ENCODE measurements at regions not wholly inside any gene's neighbourhood (a gene's known extent, or its start where the extent isn't known, plus 50 kb on each side); places are given as distances from the start of the nearest gene placed in this dataset.

GRCh38 chr17:34755981-34756636 lies 176.7 kb downstream of the TMEM132E start:
- H3K4me3 ChIP-seq (ENCODE audit: low read depth in 1 of 3, low read length in 3 of 3) = no peak overlapping the region
- H3K4me1 ChIP-seq (ENCODE audit: control insufficient read depth in 4 of 4, insufficient read depth in 4 of 4, low read length in 3 of 4) = no peaks in the 10 kb centered on the region
- no peak overlapping the region for H3K9ac ChIP-seq (ENCODE audit: low read depth in 1 of 2, low read length in 2 of 2)
- TF ChIP-seq FOXA1 (IDR thresholded peaks at IDR 0.05) (no peak), TAF1 (conservative IDR thresholded peaks at IDR 0.05) (no peak), SP1 (IDR thresholded peaks at IDR 0.05) (no peak), HNF4A (conservative IDR thresholded peaks at IDR 0.05) (no peak), RAD21 (IDR thresholded peaks at IDR 0.05) (no peak), ZBTB33 (IDR thresholded peaks at IDR 0.05) (no peak), EGR1 (IDR thresholded peaks at IDR 0.05; ENCODE audit: low read depth in 2 of 2) (no peak), HNF4G (IDR thresholded peaks at IDR 0.05) (no peak), RXRA (IDR thresholded peaks at IDR 0.05) (no peak), NR2F2 (IDR thresholded peaks at IDR 0.05) (no peak), YY1 (IDR thresholded peaks at IDR 0.05) (no peak), FOXA2 (IDR thresholded peaks at IDR 0.05) (no peak)
- TF ChIP-seq, protein P1, sequence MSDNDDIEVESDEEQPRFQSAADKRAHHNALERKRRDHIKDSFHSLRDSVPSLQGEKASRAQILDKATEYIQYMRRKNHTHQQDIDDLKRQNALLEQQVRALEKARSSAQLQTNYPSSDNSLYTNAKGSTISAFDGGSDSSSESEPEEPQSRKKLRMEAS (IDR thresholded peaks at IDR 0.05) = no peak
- TF ChIP-seq, protein P2, sequence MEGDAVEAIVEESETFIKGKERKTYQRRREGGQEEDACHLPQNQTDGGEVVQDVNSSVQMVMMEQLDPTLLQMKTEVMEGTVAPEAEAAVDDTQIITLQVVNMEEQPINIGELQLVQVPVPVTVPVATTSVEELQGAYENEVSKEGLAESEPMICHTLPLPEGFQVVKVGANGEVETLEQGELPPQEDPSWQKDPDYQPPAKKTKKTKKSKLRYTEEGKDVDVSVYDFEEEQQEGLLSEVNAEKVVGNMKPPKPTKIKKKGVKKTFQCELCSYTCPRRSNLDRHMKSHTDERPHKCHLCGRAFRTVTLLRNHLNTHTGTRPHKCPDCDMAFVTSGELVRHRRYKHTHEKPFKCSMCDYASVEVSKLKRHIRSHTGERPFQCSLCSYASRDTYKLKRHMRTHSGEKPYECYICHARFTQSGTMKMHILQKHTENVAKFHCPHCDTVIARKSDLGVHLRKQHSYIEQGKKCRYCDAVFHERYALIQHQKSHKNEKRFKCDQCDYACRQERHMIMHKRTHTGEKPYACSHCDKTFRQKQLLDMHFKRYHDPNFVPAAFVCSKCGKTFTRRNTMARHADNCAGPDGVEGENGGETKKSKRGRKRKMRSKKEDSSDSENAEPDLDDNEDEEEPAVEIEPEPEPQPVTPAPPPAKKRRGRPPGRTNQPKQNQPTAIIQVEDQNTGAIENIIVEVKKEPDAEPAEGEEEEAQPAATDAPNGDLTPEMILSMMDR (IDR thresholded peaks at IDR 0.05; ENCODE audit: low read depth, low read length, missing input control) = no peak
- TF ChIP-seq, protein P3, sequence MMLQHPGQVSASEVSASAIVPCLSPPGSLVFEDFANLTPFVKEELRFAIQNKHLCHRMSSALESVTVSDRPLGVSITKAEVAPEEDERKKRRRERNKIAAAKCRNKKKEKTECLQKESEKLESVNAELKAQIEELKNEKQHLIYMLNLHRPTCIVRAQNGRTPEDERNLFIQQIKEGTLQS (IDR thresholded peaks at IDR 0.05) = no peak
- TF ChIP-seq, protein P4, sequence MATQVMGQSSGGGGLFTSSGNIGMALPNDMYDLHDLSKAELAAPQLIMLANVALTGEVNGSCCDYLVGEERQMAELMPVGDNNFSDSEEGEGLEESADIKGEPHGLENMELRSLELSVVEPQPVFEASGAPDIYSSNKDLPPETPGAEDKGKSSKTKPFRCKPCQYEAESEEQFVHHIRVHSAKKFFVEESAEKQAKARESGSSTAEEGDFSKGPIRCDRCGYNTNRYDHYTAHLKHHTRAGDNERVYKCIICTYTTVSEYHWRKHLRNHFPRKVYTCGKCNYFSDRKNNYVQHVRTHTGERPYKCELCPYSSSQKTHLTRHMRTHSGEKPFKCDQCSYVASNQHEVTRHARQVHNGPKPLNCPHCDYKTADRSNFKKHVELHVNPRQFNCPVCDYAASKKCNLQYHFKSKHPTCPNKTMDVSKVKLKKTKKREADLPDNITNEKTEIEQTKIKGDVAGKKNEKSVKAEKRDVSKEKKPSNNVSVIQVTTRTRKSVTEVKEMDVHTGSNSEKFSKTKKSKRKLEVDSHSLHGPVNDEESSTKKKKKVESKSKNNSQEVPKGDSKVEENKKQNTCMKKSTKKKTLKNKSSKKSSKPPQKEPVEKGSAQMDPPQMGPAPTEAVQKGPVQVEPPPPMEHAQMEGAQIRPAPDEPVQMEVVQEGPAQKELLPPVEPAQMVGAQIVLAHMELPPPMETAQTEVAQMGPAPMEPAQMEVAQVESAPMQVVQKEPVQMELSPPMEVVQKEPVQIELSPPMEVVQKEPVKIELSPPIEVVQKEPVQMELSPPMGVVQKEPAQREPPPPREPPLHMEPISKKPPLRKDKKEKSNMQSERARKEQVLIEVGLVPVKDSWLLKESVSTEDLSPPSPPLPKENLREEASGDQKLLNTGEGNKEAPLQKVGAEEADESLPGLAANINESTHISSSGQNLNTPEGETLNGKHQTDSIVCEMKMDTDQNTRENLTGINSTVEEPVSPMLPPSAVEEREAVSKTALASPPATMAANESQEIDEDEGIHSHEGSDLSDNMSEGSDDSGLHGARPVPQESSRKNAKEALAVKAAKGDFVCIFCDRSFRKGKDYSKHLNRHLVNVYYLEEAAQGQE (IDR thresholded peaks at IDR 0.05) = no peak
- H3K27ac ChIP-seq (ENCODE audit: low read depth in 1 of 2, low read length in 2 of 2) = no peak overlapping the region
- WGBS = 66% methylated on average over 12 of the region's 12 CpGs
- H3K9me3 ChIP-seq (ENCODE audit: control insufficient read depth in 4 of 4, low read length in 3 of 4) = peaks cover 0 to 3% (median 0%) of the 10 kb centered on the region in 4 donors
- peaks cover 0 to 2% (median 0%) of the 10 kb centered on the region in 4 donors for H3K36me3 ChIP-seq (ENCODE audit: control insufficient read depth in 4 of 4, insufficient read depth in 3 of 4, low read depth in 1 of 4, low read length in 3 of 4)
- H3K27me3 ChIP-seq (ENCODE audit: control insufficient read depth in 4 of 4, insufficient read depth in 4 of 4, low read length in 3 of 4) = no peaks in the 10 kb centered on the region
- no peak for DNase-seq (ENCODE audit: low spot score)
